Left lung (tissue), 4 donors: ENCODE measurements at regions not wholly inside any gene's neighbourhood (a gene's known extent, or its start where the extent isn't known, plus 50 kb on each side); places are given as distances from the start of the nearest gene placed in this dataset.

Experiments
- ATAC-seq: fragments of 200-7000 bp; cut with Tn5 transposase; one replicate; pipeline ENCODE4 v1.9.1; 2020; ENCODE audit warnings: moderate library complexity
- DNase-seq, 4 donors: peaks; one replicate each; pipeline ENCODE4 v3.0.0-alpha.2; 2013 to 2020
- H3K27ac ChIP-seq, 2 donors: fragments of 200-600 bp; sonication (generic) in 1 of 2; one replicate each; pipeline versions ENCODE4 v1.5.0 to v1.8.0; 2020 to 2021
- H3K27me3 ChIP-seq, 2 donors: fragments of 200-600 bp; sonication (generic) in 1 of 2; one replicate each; pipeline versions ENCODE4 v1.5.0 to v1.8.0; 2020 to 2021
- H3K36me3 ChIP-seq, 2 donors: fragments of 200-600 bp; sonication (generic) in 1 of 2; one replicate each; pipeline versions ENCODE4 v1.5.0 to v1.8.0; 2020 to 2021
- H3K4me1 ChIP-seq, 2 donors: fragments of 200-600 bp; one replicate each; pipeline ENCODE4 v1.8.0; 2021
- H3K4me3 ChIP-seq, 2 donors: fragments of 200-600 bp; sonication (generic) in 1 of 2; one replicate each; pipeline versions ENCODE4 v1.5.0 to v1.8.0; 2020 to 2021; ENCODE audit warnings: mild to moderate bottlenecking in 1 of 2
- H3K9me3 ChIP-seq, 2 donors: fragments of 200-600 bp; sonication (generic) in 1 of 2; one replicate each; pipeline versions ENCODE4 v1.5.0 to v1.8.0; 2020 to 2021
- intact Hi-C, 2 donors: fragments of 100-400 bp; cut with DNase I; formaldehyde crosslinking; loops; one replicate each; pipeline versions ENCODE4 v1.11.2 to v1.14.2; 2022
- TF ChIP-seq, protein P1 (sequence below), 2 donors: fragments of 200-600 bp; sonication (generic) in 1 of 2; IDR thresholded peaks; one replicate each; pipeline versions ENCODE4 v1.5.0 to v1.8.0; 2021; ENCODE audit warnings: antibody characterized with exemption in 2 of 2
- donor health status: DM: no; HTN: yes; CAD: no.
- donor health status: DM: no; HTN: no; CAD: no.

DNA sequence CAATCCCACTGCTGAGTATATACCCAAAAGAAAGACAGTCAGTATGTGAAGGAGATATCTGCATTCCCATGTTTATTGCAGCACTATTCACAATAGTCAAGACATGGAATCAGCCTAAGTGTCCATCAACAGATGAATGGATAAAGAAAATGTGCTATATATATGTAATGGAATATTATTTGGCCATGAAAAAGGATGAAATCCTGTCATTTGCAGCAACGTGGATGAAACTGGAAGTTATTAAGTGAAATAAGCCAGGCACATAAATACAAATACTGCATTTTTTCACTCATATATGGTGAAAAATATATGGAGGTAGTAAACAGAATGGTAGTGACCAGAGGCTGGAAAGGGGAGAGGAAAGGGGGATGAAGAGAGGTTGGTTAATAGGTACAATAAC is 188.9 kb upstream of the SERP2 start:
- H3K27ac ChIP-seq, result no peak overlapping the region
- no peak overlapping the region for H3K4me3 ChIP-seq
- TF ChIP-seq, protein P1, sequence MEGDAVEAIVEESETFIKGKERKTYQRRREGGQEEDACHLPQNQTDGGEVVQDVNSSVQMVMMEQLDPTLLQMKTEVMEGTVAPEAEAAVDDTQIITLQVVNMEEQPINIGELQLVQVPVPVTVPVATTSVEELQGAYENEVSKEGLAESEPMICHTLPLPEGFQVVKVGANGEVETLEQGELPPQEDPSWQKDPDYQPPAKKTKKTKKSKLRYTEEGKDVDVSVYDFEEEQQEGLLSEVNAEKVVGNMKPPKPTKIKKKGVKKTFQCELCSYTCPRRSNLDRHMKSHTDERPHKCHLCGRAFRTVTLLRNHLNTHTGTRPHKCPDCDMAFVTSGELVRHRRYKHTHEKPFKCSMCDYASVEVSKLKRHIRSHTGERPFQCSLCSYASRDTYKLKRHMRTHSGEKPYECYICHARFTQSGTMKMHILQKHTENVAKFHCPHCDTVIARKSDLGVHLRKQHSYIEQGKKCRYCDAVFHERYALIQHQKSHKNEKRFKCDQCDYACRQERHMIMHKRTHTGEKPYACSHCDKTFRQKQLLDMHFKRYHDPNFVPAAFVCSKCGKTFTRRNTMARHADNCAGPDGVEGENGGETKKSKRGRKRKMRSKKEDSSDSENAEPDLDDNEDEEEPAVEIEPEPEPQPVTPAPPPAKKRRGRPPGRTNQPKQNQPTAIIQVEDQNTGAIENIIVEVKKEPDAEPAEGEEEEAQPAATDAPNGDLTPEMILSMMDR (IDR thresholded peaks at IDR 0.05), result no peak
- H3K27me3 ChIP-seq, result no peaks in the 10 kb centered on the region
- intact Hi-C loops, result no loop called here
- ATAC-seq, result no peak
- H3K4me1 ChIP-seq, result no peaks in the 10 kb centered on the region
- no peaks in the 10 kb centered on the region for H3K36me3 ChIP-seq
- no peaks in the 10 kb centered on the region for H3K9me3 ChIP-seq
- DNase-seq, result no peak

DNA sequence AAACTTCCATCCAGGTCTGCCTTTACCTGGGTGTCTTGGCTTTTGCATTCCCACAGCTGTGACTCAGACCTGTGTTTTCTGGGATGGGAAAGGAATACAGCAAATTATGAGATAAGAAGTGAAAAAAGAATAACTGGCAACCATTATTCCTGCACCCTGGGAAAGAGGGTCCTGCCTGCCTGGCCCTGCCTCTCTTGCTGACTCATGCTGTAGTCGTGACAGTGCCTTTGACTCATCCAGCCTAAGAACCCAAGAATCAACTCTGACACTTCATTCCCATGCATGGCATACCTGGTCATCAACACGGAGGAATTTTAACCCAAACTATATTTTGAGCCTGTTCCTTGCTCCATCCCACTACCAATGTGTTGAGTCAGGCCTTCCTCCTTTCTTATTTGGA is 185.4 kb upstream of the SERP2 start:
- no peaks in the 10 kb centered on the region for H3K9me3 ChIP-seq

DNA sequence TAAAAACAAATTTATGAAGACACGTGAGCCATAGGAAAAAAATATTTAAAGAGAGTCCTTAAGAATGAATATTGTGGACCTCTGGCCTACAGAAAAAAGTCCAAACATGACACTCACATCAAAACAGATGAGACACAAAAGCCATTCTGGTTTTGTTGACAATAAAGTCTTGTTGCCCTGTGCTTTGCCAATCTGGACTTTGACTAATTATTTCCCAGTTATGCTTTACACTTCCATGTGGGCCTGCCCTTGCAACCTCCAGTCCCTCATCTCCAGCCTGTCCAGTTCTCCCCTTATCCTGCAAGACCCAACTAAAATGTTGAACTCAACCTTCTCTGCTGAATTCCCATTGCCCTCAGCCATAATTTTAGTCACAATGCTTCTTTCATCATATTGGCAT is 184.5 kb upstream of the SERP2 start:
- TF ChIP-seq, protein P1 (IDR thresholded peaks at IDR 0.05), result no peak
- Histone ChIP-seq H3K36me3 (no peaks in the 10 kb centered on the region), H3K4me1 (no peaks in the 10 kb centered on the region), H3K27ac (no peak overlapping the region), H3K9me3 (no peaks in the 10 kb centered on the region), H3K4me3 (no peak overlapping the region), H3K27me3 (no peaks in the 10 kb centered on the region)
- no peak for ATAC-seq
- intact Hi-C loops, result no loop called here
- DNase-seq, result no peak

More for the DNA sequence above, 185.4 kb upstream of the SERP2 start:
- intact Hi-C loops, result no loop called here
- Histone ChIP-seq H3K36me3 (no peaks in the 10 kb centered on the region), H3K27me3 (no peaks in the 10 kb centered on the region), H3K4me1 (no peaks in the 10 kb centered on the region), H3K27ac (no peak overlapping the region), H3K4me3 (no peak overlapping the region)
- ATAC-seq (no peak), DNase-seq (no peak)
- TF ChIP-seq, protein P1 (IDR thresholded peaks at IDR 0.05), result no peak

DNA sequence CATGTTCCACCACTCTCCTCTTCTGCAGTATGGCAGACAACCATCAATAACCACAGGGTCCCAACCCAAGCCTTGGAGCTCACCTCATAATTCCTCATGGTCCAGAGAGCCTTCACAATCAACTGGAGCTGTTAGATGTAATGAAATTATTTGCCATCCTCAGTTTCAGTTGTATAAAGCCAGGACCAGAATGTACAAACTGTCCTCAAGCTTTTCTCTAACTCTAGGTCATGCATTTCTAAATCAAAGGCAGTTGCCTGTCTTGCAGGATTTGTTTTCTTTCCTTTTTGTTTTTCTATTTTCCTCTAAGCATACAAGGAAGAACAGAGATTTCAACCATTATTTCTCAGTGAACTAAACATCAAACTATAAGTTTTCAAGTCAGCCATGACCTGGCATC is 182.5 kb upstream of the SERP2 start:
- Histone ChIP-seq H3K27me3 (no peaks in the 10 kb centered on the region), H3K4me1 (no peaks in the 10 kb centered on the region), H3K27ac (peak overlapping the region in 1 of 2 donors; percentile 35), H3K36me3 (no peaks in the 10 kb centered on the region), H3K9me3 (no peaks in the 10 kb centered on the region), H3K4me3 (no peak overlapping the region)
- TF ChIP-seq, protein P1 (IDR thresholded peaks at IDR 0.05), result no peak
- DNase-seq, result no peak
- peak; percentile 17 for ATAC-seq
- intact Hi-C loops, result no loop called here

DNA sequence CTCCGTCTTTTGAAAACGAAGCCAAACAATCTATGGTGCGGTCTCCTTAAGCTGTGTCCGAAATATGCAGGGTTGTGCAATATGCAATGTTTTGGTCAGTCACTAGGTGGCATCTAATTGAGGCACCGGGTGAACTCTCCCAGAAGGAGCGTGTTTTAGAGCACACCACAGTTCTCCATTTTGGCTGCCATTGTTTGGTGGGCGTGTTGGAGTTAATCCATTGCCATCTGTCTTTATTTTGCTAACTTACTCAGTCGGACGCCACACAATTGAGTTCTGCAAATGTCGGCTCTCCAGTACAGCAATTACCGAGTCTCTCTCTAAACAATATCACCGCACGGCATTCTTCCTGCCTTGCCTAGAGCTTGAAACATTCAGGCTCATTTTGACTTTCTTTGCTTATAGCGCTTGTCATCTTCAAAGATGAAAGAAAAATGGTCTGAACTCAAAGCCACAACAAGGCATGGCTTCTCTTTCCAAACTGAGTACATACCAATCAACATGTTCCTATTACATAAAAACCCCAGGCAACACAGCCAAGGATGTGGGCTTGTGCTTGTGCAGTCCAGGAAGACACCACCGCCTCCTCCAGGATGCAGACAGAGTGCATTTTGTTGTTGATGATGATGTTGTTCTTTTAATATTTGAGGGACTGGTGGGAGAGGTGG is 182.0 kb upstream of the SERP2 start:
- H3K27ac ChIP-seq, result peak overlapping the region; percentile 33 to 35
- intact Hi-C loops, result no loop called here
- no peak overlapping the region for H3K4me3 ChIP-seq
- no peaks in the 10 kb centered on the region for H3K4me1 ChIP-seq
- TF ChIP-seq, protein P1 (IDR thresholded peaks at IDR 0.05), result peak; percentile 62 to 73
- H3K9me3 ChIP-seq, result no peaks in the 10 kb centered on the region
- H3K36me3 ChIP-seq, result no peaks in the 10 kb centered on the region
- no peaks in the 10 kb centered on the region for H3K27me3 ChIP-seq
- peak in 2 of 4 donors; percentile 47 to 68 for DNase-seq
- peak; percentile 99 for ATAC-seq
